Sigmoid colon (tissue), 6 donors: ENCODE measurements at regions not wholly inside any gene's neighbourhood (a gene's known extent, or its start where the extent isn't known, plus 50 kb on each side); places are given as distances from the start of the nearest gene placed in this dataset.

Experiments used
- DNase-seq: peaks from one replicate; pipeline ENCODE4 v3.0.0-alpha.2; 2019
- H3K27ac ChIP-seq, 4 donors: fragments of 200-600 bp; sonication (generic); one replicate each; pipeline ENCODE4 v1.5.1; 2016 to 2019; ENCODE audit warnings: mild to moderate bottlenecking in 1 of 4
- H3K27me3 ChIP-seq, 3 donors: fragments of 200-600 bp; sonication (generic); one replicate each; pipeline ENCODE4 v1.5.1; 2019; ENCODE audit warnings: mild to moderate bottlenecking in 1 of 3
- H3K36me3 ChIP-seq, 4 donors: fragments of 200-600 bp; sonication (generic); one replicate each; pipeline ENCODE4 v1.5.1; 2016 to 2019
- H3K4me1 ChIP-seq, 4 donors: fragments of 200-600 bp; sonication (generic); one replicate each; pipeline ENCODE4 v1.5.1; 2017 to 2019
- H3K4me3 ChIP-seq, 4 donors: fragments of 200-600 bp; sonication (generic); one replicate each; pipeline ENCODE4 v1.5.1; 2017 to 2019; ENCODE audit warnings: mild to moderate bottlenecking in 2 of 4, moderate library complexity in 1 of 4
- H3K9me3 ChIP-seq, 4 donors: fragments of 200-600 bp in 3 of 4; sonication (generic) in 3 of 4; one replicate each; pipeline versions ENCODE4 v1.5.1 to v1.6.1; 2013 to 2019
- CTCF ChIP-seq, 4 experiments: fragments of 450-650 bp in 3 of 4; fragments of 200-600 bp in 1 of 4; IDR thresholded peaks; one replicate each; pipeline ENCODE4 v1.5.1; 2016 to 2019; ENCODE audit warnings: antibody characterized with exemption in 4 of 4, mild to moderate bottlenecking in 3 of 4, moderate library complexity in 2 of 4
- EP300 ChIP-seq, 4 donors: sonication (generic); formaldehyde crosslinking; IDR thresholded peaks; one replicate each; pipeline ENCODE4 v1.6.1; 2017; ENCODE audit warnings: antibody characterized with exemption in 4 of 4
- POLR2A ChIP-seq, 2 donors: fragments of 450-650 bp; IDR thresholded peaks; one replicate each; pipeline ENCODE4 v1.6.1; 2016; ENCODE audit warnings: antibody characterized with exemption in 2 of 2, mild to moderate bottlenecking in 2 of 2, moderate library complexity in 2 of 2
- POLR2AphosphoS5 ChIP-seq, 4 donors: sonication (generic); formaldehyde crosslinking; IDR thresholded peaks; one replicate each; pipeline ENCODE4 v1.6.1; 2017; ENCODE audit warnings: antibody characterized with exemption in 4 of 4
- WGBS, 2 donors: extraction: QIAGEN DNeasy Blood & Tissue Kit; methylation state at CpG; one replicate each; pipeline ENCODE4 v1.1.7; 2013; 5-methylcytosine and 5-hydroxymethylcytosine counted together
- intact Hi-C: fragments of 100-400 bp; cut with DNase I; formaldehyde crosslinking; loops from one replicate; pipeline ENCODE4 v1.15.1; 2023
- donor health status: healthy with polysubstance abuse.
- donor health status: healthy.

- peaks cover 0 to under 1% (median 0%) of the 10 kb centered on the region in 3 donors for H3K27me3 ChIP-seq
- H3K4me1 ChIP-seq: peaks cover 0 to 24% (median 16%) of the 10 kb centered on the region in 4 donors
- TF ChIP-seq POLR2A (IDR thresholded peaks at IDR 0.05): no peak
- TF ChIP-seq EP300 (IDR thresholded peaks at IDR 0.05): no peak
- no peak for TF ChIP-seq POLR2AphosphoS5 (IDR thresholded peaks at IDR 0.05)
- no peak for TF ChIP-seq CTCF (IDR thresholded peaks at IDR 0.05)
- H3K36me3 ChIP-seq: peaks cover 0 to 6% (median 0%) of the 10 kb centered on the region in 4 donors
- 91 to 93% methylated on average over 4 of the region's 4 CpGs for WGBS, 2 donors
- H3K4me3 ChIP-seq: no peak overlapping the region
- H3K27ac ChIP-seq: no peak overlapping the region
- no peak for DNase-seq
- intact Hi-C loops: no loop called here
- H3K9me3 ChIP-seq: no peaks in the 10 kb centered on the region
Observed at GRCh38 chr14:95458459-95458858, 58.0 kb downstream of the SYNE3 start.

- H3K4me1 ChIP-seq: peaks cover 0 to 14% (median 11%) of the 10 kb centered on the region in 4 donors
- H3K27ac ChIP-seq: no peak overlapping the region
- peaks cover 0 to 6% (median 0%) of the 10 kb centered on the region in 4 donors for H3K36me3 ChIP-seq
- DNase-seq: no peak
- WGBS, 2 donors: 95% methylated on average over 8 of the region's 8 CpGs
- no peak for TF ChIP-seq EP300 (IDR thresholded peaks at IDR 0.05)
- no peak for TF ChIP-seq POLR2AphosphoS5 (IDR thresholded peaks at IDR 0.05)
- no peak for TF ChIP-seq CTCF (IDR thresholded peaks at IDR 0.05)
- TF ChIP-seq POLR2A (IDR thresholded peaks at IDR 0.05): no peak
- H3K9me3 ChIP-seq: no peaks in the 10 kb centered on the region
- no peak overlapping the region for H3K4me3 ChIP-seq
- intact Hi-C loops: no loop called here
- peaks cover 0 to 10% (median 0%) of the 10 kb centered on the region in 3 donors for H3K27me3 ChIP-seq
Observed at GRCh38 chr14:95456281-95456680, 60.2 kb downstream of the SYNE3 start.

- TF ChIP-seq EP300 (IDR thresholded peaks at IDR 0.05): no peak
- TF ChIP-seq POLR2A (IDR thresholded peaks at IDR 0.05): no peak
- no peak for TF ChIP-seq CTCF (IDR thresholded peaks at IDR 0.05)
- TF ChIP-seq POLR2AphosphoS5 (IDR thresholded peaks at IDR 0.05): no peak
- peaks cover 0 to 6% (median 0%) of the 10 kb centered on the region in 4 donors for H3K36me3 ChIP-seq
- intact Hi-C loops: no loop called here
- H3K4me1 ChIP-seq: peaks cover 0 to 4% (median 1%) of the 10 kb centered on the region in 4 donors
- no peaks in the 10 kb centered on the region for H3K9me3 ChIP-seq
- DNase-seq: no peak
- no peak overlapping the region for H3K4me3 ChIP-seq
- 97% methylated on average over 17 of the region's 17 CpGs for WGBS, 2 donors
- H3K27me3 ChIP-seq: peaks cover 0 to 10% (median 0%) of the 10 kb centered on the region in 3 donors
- no peak overlapping the region for H3K27ac ChIP-seq
Observed at GRCh38 chr14:95455246-95455645, 61.2 kb downstream of the SYNE3 start.

- Histone ChIP-seq H3K36me3 (peaks cover 0 to 12% (median 0%) of the 10 kb centered on the region in 4 donors), H3K27ac (no peak overlapping the region), H3K9me3 (no peaks in the 10 kb centered on the region), H3K4me1 (no peaks in the 10 kb centered on the region), H3K4me3 (no peak overlapping the region), H3K27me3 (peaks cover 0 to 10% (median 0%) of the 10 kb centered on the region in 3 donors)
- intact Hi-C loops: no loop called here
- no peak for TF ChIP-seq POLR2A (IDR thresholded peaks at IDR 0.05)
- no peak for TF ChIP-seq POLR2AphosphoS5 (IDR thresholded peaks at IDR 0.05)
- no peak for TF ChIP-seq CTCF (IDR thresholded peaks at IDR 0.05)
- TF ChIP-seq EP300 (IDR thresholded peaks at IDR 0.05): no peak
- WGBS, 2 donors: 95 to 100% methylated on average over 1 of the region's 1 CpG
- DNase-seq: no peak
Observed at GRCh38 chr14:95453713-95453980, 62.8 kb downstream of the SYNE3 start.
